PC-3 (cell line): ENCODE measurements at regions not wholly inside any gene's neighbourhood (a gene's known extent, or its start where the extent isn't known, plus 50 kb on each side); places are given as distances from the start of the nearest gene placed in this dataset.
"Not testable (repeated sequence)": the region's sequence is repeated elsewhere in the genome, so short reads cannot be mapped to it uniquely, and the experiment has no call there.

Experiments used
- ATAC-seq: fragments of 200-7000 bp; cut with Tn5 transposase; 2 replicates; pipeline ENCODE4 v1.9.1; 2020; ENCODE audit warnings: mild to moderate bottlenecking, moderate library complexity
- BruUV-seq: library from RNA; stranded (reverse); fragments of 400-500 nt; replicated peaks from 2 replicates; lab custom pipeline; 2021; lab: Mats Ljungman, UMichigan
- CTCF ChIA-PET: fragments of 300-600 bp; sonication (Branson Sonifier 250); formaldehyde crosslinking; loops from one replicate; lab custom pipeline; 2022; ENCODE audit warnings: antibody characterized with exemption; lab: Charles Lee
- POLR2A ChIA-PET: fragments of 300-600 bp; sonication (Branson Sonifier 250); formaldehyde crosslinking; loops from one replicate; lab custom pipeline; 2022; ENCODE audit warnings: antibody characterized with exemption; ENCODE audit not compliant: unreplicated experiment; lab: Charles Lee
- DNase-seq: peaks from one replicate; pipeline ENCODE4 v3.0.0-alpha.2; 2015
- H2AFZ ChIP-seq: fragments of 300-600 bp; sonication (generic); 2 replicates; pipeline ENCODE4 v1.6.0; 2016; ENCODE audit warnings: antibody characterized with exemption, low read length
- H3F3A ChIP-seq: fragments of 300-600 bp; sonication (generic); one replicate; pipeline ENCODE4 v1.6.0; 2017; ENCODE audit warnings: antibody characterized with exemption, low read length, control low read depth, mild to moderate bottlenecking; ENCODE audit not compliant: unreplicated experiment
- H3K27ac ChIP-seq: fragments of 300-600 bp; sonication (generic); 2 replicates; pipeline ENCODE4 v1.5.1; 2016; ENCODE audit warnings: mild to moderate bottlenecking, low read length
- H3K27me3 ChIP-seq: fragments of 300-600 bp; sonication (generic); 2 replicates; pipeline ENCODE4 v1.6.1; 2016; ENCODE audit warnings: low read length, mixed read lengths
- H3K36me3 ChIP-seq: fragments of 300-600 bp; sonication (generic); 2 replicates; pipeline ENCODE4 v1.6.1; 2016; ENCODE audit warnings: low read depth, mixed run types, low read length, mixed read lengths
- H3K4me1 ChIP-seq: fragments of 300-600 bp; sonication (generic); 2 replicates; pipeline ENCODE4 v1.5.1; 2016; ENCODE audit warnings: low read length; ENCODE audit not compliant: insufficient read depth
- H3K4me2 ChIP-seq: fragments of 300-600 bp; sonication (generic); 2 replicates; pipeline ENCODE4 v1.6.0; 2016; ENCODE audit warnings: low read length
- H3K4me3 ChIP-seq: fragments of 300-600 bp; sonication (generic); 2 replicates; pipeline ENCODE4 v1.5.1; 2016; ENCODE audit warnings: mild to moderate bottlenecking, low read length, mixed read lengths
- H3K79me2 ChIP-seq: fragments of 300-600 bp; sonication (generic); 2 replicates; pipeline ENCODE4 v1.6.1; 2017; ENCODE audit warnings: low read length, mixed read lengths
- H3K9ac ChIP-seq: fragments of 300-600 bp; sonication (generic); 2 replicates; pipeline ENCODE4 v1.6.0; 2016; ENCODE audit warnings: mild to moderate bottlenecking, low read length
- H3K9me2 ChIP-seq: fragments of 300-600 bp; sonication (generic); replicated peaks from 2 replicates; pipeline ENCODE4 v1.6.1; 2016; ENCODE audit warnings: mixed run types, low read length, mixed read lengths
- H3K9me3 ChIP-seq: fragments of 300-600 bp; sonication (generic); 2 replicates; pipeline ENCODE4 v1.6.1; 2016; ENCODE audit warnings: low read length, mixed read lengths
- H4K20me1 ChIP-seq: fragments of 300-600 bp; sonication (generic); 2 replicates; pipeline ENCODE4 v1.6.1; 2016; ENCODE audit warnings: low read length, mixed read lengths
- intact Hi-C: fragments of 100-400 bp; cut with micrococcal nuclease; formaldehyde crosslinking; loops from 2 replicates; pipeline ENCODE4 v1.9.0; 2023

DNA sequence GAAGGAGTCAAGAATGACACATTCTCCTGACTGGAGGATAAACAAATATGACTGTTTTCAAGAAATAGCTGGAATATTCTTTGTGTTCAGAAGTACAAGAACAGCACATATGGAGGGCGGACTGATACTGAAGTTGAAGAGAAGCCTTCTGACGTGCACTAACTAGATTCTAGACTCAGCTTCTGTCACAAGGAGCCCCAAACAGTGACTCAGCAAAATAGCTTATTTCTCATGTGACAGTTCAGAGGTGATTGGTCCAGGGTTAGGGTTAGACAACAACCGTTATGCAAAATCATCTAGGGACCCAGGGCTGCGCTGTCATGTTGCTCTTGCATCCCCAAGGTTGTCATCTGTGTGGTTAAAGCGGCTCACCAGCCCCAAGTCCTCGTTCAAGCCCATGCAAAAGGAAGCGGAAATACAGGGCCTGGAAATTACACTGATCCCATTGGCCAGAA lies 76.6 kb downstream of the LAT start:
- H3K9me3 ChIP-seq, H3K4me1 ChIP-seq, H3K9me2 ChIP-seq, H3K27me3 ChIP-seq, intact Hi-C loops, CTCF ChIA-PET, H3F3A ChIP-seq, H3K79me2 ChIP-seq, POLR2A ChIA-PET, H3K27ac ChIP-seq, H4K20me1 ChIP-seq, ATAC-seq, H2AFZ ChIP-seq, H3K9ac ChIP-seq, DNase-seq, H3K4me3 ChIP-seq, H3K4me2 ChIP-seq, H3K36me3 ChIP-seq, BruUV-seq: not testable (repeated sequence)

DNA sequence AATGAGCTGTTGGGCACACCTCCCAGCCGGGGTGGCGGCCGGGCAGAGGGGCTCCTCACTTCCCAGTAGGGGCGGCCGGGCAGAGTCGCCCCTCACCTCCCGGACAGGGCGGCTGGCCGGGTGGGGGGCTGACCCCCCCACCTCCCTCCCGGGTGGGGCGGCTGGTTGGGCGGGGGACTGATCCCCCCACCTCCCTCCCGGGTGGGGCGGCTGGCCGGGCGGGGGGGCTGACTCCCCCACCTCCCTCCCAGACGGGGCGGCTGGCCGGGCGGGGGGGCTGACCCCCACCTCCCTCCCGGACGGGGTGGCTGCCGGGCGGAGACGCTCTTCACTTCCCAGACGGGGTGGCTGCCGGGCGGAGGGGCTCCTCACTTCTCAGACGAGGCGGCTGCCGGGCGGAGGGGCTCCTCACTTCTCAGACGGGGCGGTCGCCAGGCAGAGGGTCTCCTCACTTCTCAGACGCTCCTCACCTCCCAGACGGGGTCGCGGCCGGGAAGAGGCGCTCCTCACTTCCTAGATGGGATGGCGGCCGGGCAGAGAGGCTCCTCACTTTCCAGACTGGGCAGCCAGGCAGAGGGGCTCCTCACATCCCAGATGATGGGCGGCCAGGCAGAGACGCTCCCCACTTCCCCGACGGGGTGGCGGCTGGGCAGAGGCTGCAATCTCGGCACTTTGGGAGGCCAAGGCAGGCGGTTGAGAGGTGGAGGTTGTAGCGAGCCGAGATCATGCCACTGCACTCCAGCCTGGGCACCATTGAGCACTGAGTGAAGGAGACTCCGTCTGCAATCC lies 75.4 kb downstream of the LAT start:
- H3K4me3 ChIP-seq, H3K9me3 ChIP-seq, H3K27me3 ChIP-seq, H3K79me2 ChIP-seq, H3F3A ChIP-seq, H3K9ac ChIP-seq, CTCF ChIA-PET, H3K4me2 ChIP-seq, H2AFZ ChIP-seq, ATAC-seq, POLR2A ChIA-PET, H4K20me1 ChIP-seq, DNase-seq, H3K4me1 ChIP-seq, H3K9me2 ChIP-seq, H3K27ac ChIP-seq, intact Hi-C loops, BruUV-seq, H3K36me3 ChIP-seq: not testable (repeated sequence)

DNA sequence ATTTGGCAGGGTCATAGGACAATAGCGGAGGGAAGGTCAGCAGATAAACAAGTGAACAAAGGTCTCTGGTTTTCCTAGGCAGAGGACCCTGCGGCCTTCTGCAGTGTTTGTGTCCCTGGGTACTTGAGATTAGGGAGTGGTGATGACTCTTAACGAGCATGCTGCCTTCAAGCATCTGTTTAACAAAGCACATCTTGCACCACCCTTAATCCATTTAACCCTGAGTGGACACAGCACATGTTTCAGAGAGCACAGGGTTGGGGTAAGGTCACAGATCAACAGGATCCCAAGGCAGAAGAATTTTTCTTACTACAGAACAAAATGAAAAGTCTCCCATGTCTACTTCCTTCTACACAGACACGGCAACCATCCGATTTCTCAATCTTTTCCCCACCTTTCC lies 74.7 kb downstream of the LAT start:
- H3F3A ChIP-seq, H3K9me3 ChIP-seq, BruUV-seq, H3K4me2 ChIP-seq, POLR2A ChIA-PET, intact Hi-C loops, DNase-seq, H3K9me2 ChIP-seq, H3K79me2 ChIP-seq, CTCF ChIA-PET, H4K20me1 ChIP-seq, H3K9ac ChIP-seq, ATAC-seq, H3K4me1 ChIP-seq, H2AFZ ChIP-seq, H3K27ac ChIP-seq, H3K27me3 ChIP-seq, H3K36me3 ChIP-seq, H3K4me3 ChIP-seq: not testable (repeated sequence)
